GM12864 (cell line): ENCODE measurements at regions not wholly inside any gene's neighbourhood (a gene's known extent, or its start where the extent isn't known, plus 50 kb on each side); places are given as distances from the start of the nearest gene placed in this dataset.

Source experiments
- DNase-seq: peaks from one replicate; pipeline ENCODE4 v3.0.0-alpha.2; 2011; ENCODE audit warnings: low read depth
- H3K4me3 ChIP-seq: 2 replicates; pipeline ENCODE4 v1.5.1; 2011; ENCODE audit warnings: mild to moderate bottlenecking, low read depth, low read length, control low read depth
- TF ChIP-seq, protein P1 (sequence below): IDR thresholded peaks from 2 replicates; pipeline ENCODE4 v1.5.1; 2011; ENCODE audit warnings: low read depth, mild to moderate bottlenecking, moderate library complexity, low read length, control low read depth, inconsistent platforms; ENCODE audit errors: missing control alignments

DNA sequence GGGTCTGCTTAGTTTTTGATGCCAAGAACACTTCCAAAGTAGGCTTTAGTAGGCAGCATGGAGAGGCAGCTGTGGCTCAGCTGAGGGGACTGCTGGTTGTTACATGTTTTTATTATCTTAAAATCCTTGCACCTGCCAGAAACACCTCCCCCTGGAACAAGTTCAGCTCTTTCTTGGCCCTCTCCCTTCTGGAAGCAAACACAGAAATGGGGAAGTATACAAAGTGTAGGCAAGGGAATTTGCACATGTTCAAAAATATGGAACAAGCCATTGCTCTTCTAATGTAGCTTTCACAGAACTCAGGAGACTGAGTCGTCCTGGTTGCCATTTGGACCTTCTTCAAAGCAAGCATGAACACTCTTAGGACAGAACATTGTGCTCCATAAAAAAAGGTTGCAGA, 169.1 kb upstream of the SEMA6D start:
- TF ChIP-seq, protein P1, sequence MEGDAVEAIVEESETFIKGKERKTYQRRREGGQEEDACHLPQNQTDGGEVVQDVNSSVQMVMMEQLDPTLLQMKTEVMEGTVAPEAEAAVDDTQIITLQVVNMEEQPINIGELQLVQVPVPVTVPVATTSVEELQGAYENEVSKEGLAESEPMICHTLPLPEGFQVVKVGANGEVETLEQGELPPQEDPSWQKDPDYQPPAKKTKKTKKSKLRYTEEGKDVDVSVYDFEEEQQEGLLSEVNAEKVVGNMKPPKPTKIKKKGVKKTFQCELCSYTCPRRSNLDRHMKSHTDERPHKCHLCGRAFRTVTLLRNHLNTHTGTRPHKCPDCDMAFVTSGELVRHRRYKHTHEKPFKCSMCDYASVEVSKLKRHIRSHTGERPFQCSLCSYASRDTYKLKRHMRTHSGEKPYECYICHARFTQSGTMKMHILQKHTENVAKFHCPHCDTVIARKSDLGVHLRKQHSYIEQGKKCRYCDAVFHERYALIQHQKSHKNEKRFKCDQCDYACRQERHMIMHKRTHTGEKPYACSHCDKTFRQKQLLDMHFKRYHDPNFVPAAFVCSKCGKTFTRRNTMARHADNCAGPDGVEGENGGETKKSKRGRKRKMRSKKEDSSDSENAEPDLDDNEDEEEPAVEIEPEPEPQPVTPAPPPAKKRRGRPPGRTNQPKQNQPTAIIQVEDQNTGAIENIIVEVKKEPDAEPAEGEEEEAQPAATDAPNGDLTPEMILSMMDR, result no peak
- no peak overlapping the region for H3K4me3 ChIP-seq
- no peak for DNase-seq

GRCh38 chr15:47548986-47549385, 168.3 kb upstream of the SEMA6D start:
- no peak for DNase-seq
- TF ChIP-seq, protein P1, result no peak

GRCh38 chr15:47551079-47551478, 166.2 kb upstream of the SEMA6D start:
- no peak overlapping the region for H3K4me3 ChIP-seq
- no peak for DNase-seq
- TF ChIP-seq, protein P1, result peak; percentile 7

More at GRCh38 chr15:47548986-47549385, 168.3 kb upstream of the SEMA6D start:
- no peak overlapping the region for H3K4me3 ChIP-seq

- TF ChIP-seq, protein P1, result no peak
- no peak for DNase-seq
- H3K4me3 ChIP-seq, result no peak overlapping the region
These were observed 165.8 kb upstream of the SEMA6D start for GRCh38 chr15:47551546-47551945.

- TF ChIP-seq, protein P1, result no peak
- H3K4me3 ChIP-seq, result no peak overlapping the region
- DNase-seq, result no peak
These were observed 164.2 kb upstream of the SEMA6D start for GRCh38 chr15:47552978-47553608.

GRCh38 chr15:47553947-47554346, 163.4 kb upstream of the SEMA6D start:
- TF ChIP-seq, protein P1, result no peak
- no peak for DNase-seq
- no peak overlapping the region for H3K4me3 ChIP-seq

DNA sequence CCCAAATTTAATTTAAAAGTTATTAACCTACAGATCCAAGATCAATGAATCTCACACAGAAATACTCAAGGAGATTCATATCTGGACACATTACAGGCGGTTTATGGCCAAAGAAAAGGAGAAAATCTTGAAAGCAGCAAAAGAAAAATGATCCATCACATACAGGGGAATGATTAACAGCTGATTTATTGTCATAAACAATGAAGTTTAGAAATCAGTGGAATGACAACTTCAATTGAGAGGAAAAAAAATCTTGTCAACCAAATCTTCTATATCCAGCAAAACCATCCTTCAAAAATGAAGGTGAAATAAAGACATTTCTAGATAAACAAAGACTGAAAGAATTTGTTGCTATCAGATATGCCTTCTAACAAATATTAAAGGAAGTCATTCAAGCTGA, 156.2 kb upstream of the SEMA6D start:
- TF ChIP-seq, protein P1, result no peak
- H3K4me3 ChIP-seq, result no peak overlapping the region
- no peak for DNase-seq
